ENCODE measurements at regions not wholly inside any gene's neighbourhood (a gene's known extent, or its start where the extent isn't known, plus 50 kb on each side); places are given as distances from the start of the nearest gene placed in this dataset.

GRCh38 chr12:46884362-46884761, 58.6 kb upstream of the SLC38A4 start:
- H3K9me3 ChIP-seq: peaks cover 0 to 5% (median 0%) of the 10 kb centered on the region in 12 donors
- no peak overlapping the region for H3K27ac ChIP-seq
- H3K27me3 ChIP-seq: no peaks in the 10 kb centered on the region
- no peak for TF ChIP-seq POLR2A (IDR thresholded peaks at IDR 0.05)
- TF ChIP-seq CTCF (IDR thresholded peaks at IDR 0.05): no peak
- DNase-seq (no peak), ATAC-seq (peak in 2 of 4 donors; percentile 26 to 42)
- intact Hi-C loops (cut with DNase I): no loop called here
- no peak overlapping the region for H3K4me3 ChIP-seq
- no peaks in the 10 kb centered on the region for H3K36me3 ChIP-seq
- peaks cover 0 to 3% (median 0%) of the 10 kb centered on the region in 12 donors for H3K4me1 ChIP-seq

GRCh38 chr12:46886541-46887041, 60.8 kb upstream of the SLC38A4 start:
- no peak for TF ChIP-seq POLR2A (IDR thresholded peaks at IDR 0.05)
- no peak for TF ChIP-seq CTCF (IDR thresholded peaks at IDR 0.05)
- peaks cover 0 to 4% (median 0%) of the 10 kb centered on the region in 12 donors for H3K9me3 ChIP-seq
- H3K4me1 ChIP-seq: peaks cover 0 to 4% (median 0%) of the 10 kb centered on the region in 12 donors
- WGBS, 4 donors: 60 to 74% (median 64%) methylated on average over 2 of the region's 2 CpGs
- H3K27me3 ChIP-seq: no peaks in the 10 kb centered on the region
- ATAC-seq (no peak), DNase-seq (no peak)
- H3K36me3 ChIP-seq: no peaks in the 10 kb centered on the region
- intact Hi-C loops (cut with DNase I): no loop called here
- no peak overlapping the region for H3K27ac ChIP-seq
- no peak overlapping the region for H3K4me3 ChIP-seq

GRCh38 chr12:46887870-46888269, 62.1 kb upstream of the SLC38A4 start:
- TF ChIP-seq POLR2A (IDR thresholded peaks at IDR 0.05): no peak
- no peak for TF ChIP-seq CTCF (IDR thresholded peaks at IDR 0.05)
- Histone ChIP-seq H3K9me3 (peaks cover 0 to 4% (median 0%) of the 10 kb centered on the region in 12 donors), H3K4me3 (no peak overlapping the region), H3K4me1 (peaks cover 0 to 4% (median 0%) of the 10 kb centered on the region in 12 donors), H3K36me3 (no peaks in the 10 kb centered on the region), H3K27me3 (no peaks in the 10 kb centered on the region), H3K27ac (no peak overlapping the region)
- ATAC-seq (no peak), DNase-seq (no peak)
- intact Hi-C loops (cut with DNase I): no loop called here

GRCh38 chr12:46888568-46888967, 62.8 kb upstream of the SLC38A4 start:
- ATAC-seq (no peak), DNase-seq (no peak)
- no peak overlapping the region for H3K4me3 ChIP-seq
- H3K36me3 ChIP-seq: no peaks in the 10 kb centered on the region
- H3K27me3 ChIP-seq: no peaks in the 10 kb centered on the region
- H3K27ac ChIP-seq: no peak overlapping the region
- no peak for TF ChIP-seq POLR2A (IDR thresholded peaks at IDR 0.05)
- no peak for TF ChIP-seq CTCF (IDR thresholded peaks at IDR 0.05)
- intact Hi-C loops (cut with DNase I): no loop called here
- WGBS, 4 donors: 84 to 93% (median 89%) methylated on average over 3 of the region's 3 CpGs
- peaks cover 0 to 4% (median 0%) of the 10 kb centered on the region in 12 donors for H3K4me1 ChIP-seq
- H3K9me3 ChIP-seq: peaks cover 0 to 4% (median 0%) of the 10 kb centered on the region in 12 donors

Measured in heart left ventricle (tissue), 16 donors.